SU-DHL-6 (cell line): ENCODE measurements at regions not wholly inside any gene's neighbourhood (a gene's known extent, or its start where the extent isn't known, plus 50 kb on each side); places are given as distances from the start of the nearest gene placed in this dataset.
"Not testable (repeated sequence)": the region's sequence is repeated elsewhere in the genome, so short reads cannot be mapped to it uniquely, and the experiment has no call there.

Source experiments
- H2AFZ ChIP-seq: fragments of 200-600 bp; sonication (generic); 2 replicates; pipeline ENCODE4 v1.6.1; 2014; ENCODE audit warnings: low read depth, mild to moderate bottlenecking, moderate library complexity, mixed read lengths, antibody characterized with exemption, low read length; ENCODE audit not compliant: severe bottlenecking
- H3F3A ChIP-seq: fragments of 200-600 bp; shearing (Covaris generic); 2 replicates; pipeline ENCODE4 v1.6.0; 2016; ENCODE audit warnings: antibody characterized with exemption, mild to moderate bottlenecking; ENCODE audit not compliant: insufficient read depth
- H3K27ac ChIP-seq: fragments of 200-600 bp; sonication (generic); 2 replicates; pipeline ENCODE4 v1.5.1; 2016; ENCODE audit warnings: low read depth, mild to moderate bottlenecking, low read length, moderate library complexity, mixed read lengths
- H3K27me3 ChIP-seq: fragments of 200-600 bp; sonication (generic), shearing (Covaris generic); 2 replicates; pipeline ENCODE4 v1.6.0; 2014; ENCODE audit warnings: mild to moderate bottlenecking, low read length
- H3K36me3 ChIP-seq: fragments of 200-600 bp; sonication (generic); 2 replicates; pipeline ENCODE4 v1.6.1; 2014; ENCODE audit warnings: mild to moderate bottlenecking, low read length, mixed read lengths
- H3K4me2 ChIP-seq: fragments of 300-600, 200-600 bp; shearing (Covaris generic), sonication (generic); 2 replicates; pipeline ENCODE4 v1.6.0; 2014; ENCODE audit warnings: low read length, low read depth, mild to moderate bottlenecking; ENCODE audit not compliant: poor library complexity, severe bottlenecking
- H3K4me3 ChIP-seq: fragments of 200-600 bp; sonication (generic); 2 replicates; pipeline ENCODE4 v1.5.1; 2014; ENCODE audit warnings: antibody characterized with exemption, low read length, mild to moderate bottlenecking, mixed read lengths; ENCODE audit not compliant: insufficient read depth, poor library complexity, severe bottlenecking
- H3K79me2 ChIP-seq: fragments of 200-600 bp; sonication (generic); 2 replicates; pipeline ENCODE4 v1.6.1; 2014; ENCODE audit warnings: mild to moderate bottlenecking, low read length, moderate library complexity; ENCODE audit not compliant: insufficient read depth
- H3K9ac ChIP-seq: fragments of 200-600 bp; sonication (generic); 2 replicates; pipeline ENCODE4 v1.7.0; 2014; ENCODE audit warnings: mild to moderate bottlenecking, low read length
- H3K9me2 ChIP-seq: fragments of 200-600 bp; sonication (generic); replicated peaks from 2 replicates; pipeline ENCODE4 v1.6.1; 2014; ENCODE audit warnings: low read length; ENCODE audit not compliant: insufficient read depth
- H3K9me3 ChIP-seq: fragments of 200-600 bp; sonication (generic); 2 replicates; pipeline ENCODE4 v1.6.1; 2014; ENCODE audit warnings: low read length, mixed read lengths; ENCODE audit not compliant: insufficient read depth
- H4K20me1 ChIP-seq: fragments of 200-600 bp; sonication (generic); 2 replicates; pipeline ENCODE4 v1.6.1; 2014; ENCODE audit warnings: low read depth, mild to moderate bottlenecking, antibody characterized with exemption, low read length, moderate library complexity, mixed read lengths
- CTCF ChIP-seq: fragments of 200-600 bp; sonication (generic); IDR thresholded peaks from one replicate; pipeline ENCODE4 v1.5.1; 2017; ENCODE audit warnings: antibody characterized with exemption, mild to moderate bottlenecking, low read length, moderate library complexity; ENCODE audit not compliant: insufficient read depth, poor library complexity, severe bottlenecking
- EZH2phosphoT487 ChIP-seq: fragments of 200-600 bp; sonication (generic), shearing (Covaris generic); conservative IDR thresholded peaks from 2 replicates; pipeline ENCODE4 v1.6.1; 2018; ENCODE audit warnings: mild to moderate bottlenecking, antibody characterized with exemption, low read length, moderate library complexity, mixed read lengths

DNA sequence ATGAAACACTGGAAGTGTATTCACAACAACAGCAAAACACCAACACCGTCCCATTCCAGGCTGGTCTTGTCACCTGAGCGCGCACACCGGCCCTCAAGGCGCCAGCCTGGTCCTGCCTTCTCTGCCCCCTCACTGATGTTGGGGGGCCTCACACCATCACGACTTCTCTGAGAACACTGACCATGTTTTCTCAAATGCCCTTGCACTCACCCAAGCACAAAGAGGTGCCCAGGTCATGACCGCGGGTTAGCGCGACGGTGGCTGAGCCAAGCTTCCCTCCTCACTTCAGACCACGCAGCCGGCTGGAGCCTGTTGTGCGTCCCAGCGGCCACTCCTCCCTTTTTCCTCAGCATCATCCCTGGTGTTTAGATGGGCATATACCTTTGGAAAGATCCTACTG lies 101.3 kb upstream of the SALL3 start:
- H3K9ac ChIP-seq: no peak overlapping the region
- no peak overlapping the region for H3K27ac ChIP-seq
- H2AFZ ChIP-seq: no peak overlapping the region
- no peaks in the 10 kb centered on the region for H3K9me2 ChIP-seq
- no peaks in the 10 kb centered on the region for H3K27me3 ChIP-seq
- TF ChIP-seq EZH2phosphoT487 (no peak), CTCF (no peak)
- H3K36me3 ChIP-seq: no peaks in the 10 kb centered on the region
- H4K20me1 ChIP-seq: no peaks in the 10 kb centered on the region
- no peaks in the 10 kb centered on the region for H3F3A ChIP-seq
- H3K79me2 ChIP-seq: no peaks in the 10 kb centered on the region
- H3K4me3 ChIP-seq: no peak overlapping the region
- H3K9me3 ChIP-seq: no peaks in the 10 kb centered on the region
- H3K4me2 ChIP-seq: no peak overlapping the region

GRCh38 chr18:78879072-78879883 lies 100.3 kb upstream of the SALL3 start:
- not testable (repeated sequence) for H2AFZ ChIP-seq, H3F3A ChIP-seq, H3K4me2 ChIP-seq, H3K27me3 ChIP-seq, H4K20me1 ChIP-seq, H3K9ac ChIP-seq, H3K4me3 ChIP-seq, H3K79me2 ChIP-seq, H3K9me2 ChIP-seq, H3K9me3 ChIP-seq, H3K27ac ChIP-seq, H3K36me3 ChIP-seq

- Histone ChIP-seq H3F3A (no peaks in the 10 kb centered on the region), H3K9me3 (no peaks in the 10 kb centered on the region), H2AFZ (no peak overlapping the region), H3K4me2 (no peak overlapping the region), H3K4me3 (no peak overlapping the region), H3K79me2 (no peaks in the 10 kb centered on the region), H3K36me3 (no peaks in the 10 kb centered on the region), H4K20me1 (no peaks in the 10 kb centered on the region), H3K27ac (no peak overlapping the region), H3K9me2 (no peaks in the 10 kb centered on the region), H3K9ac (no peak overlapping the region), H3K27me3 (no peaks in the 10 kb centered on the region)
- TF ChIP-seq EZH2phosphoT487 (no peak), CTCF (no peak)
Measured at GRCh38 chr18:78882585-78882984, 97.0 kb upstream of the SALL3 start.

GRCh38 chr18:78883501-78883900 lies 96.1 kb upstream of the SALL3 start:
- Histone ChIP-seq H3K4me2 (no peak overlapping the region), H3K27ac (no peak overlapping the region), H3K36me3 (no peaks in the 10 kb centered on the region), H3K9me2 (no peaks in the 10 kb centered on the region), H2AFZ (no peak overlapping the region), H3K27me3 (no peaks in the 10 kb centered on the region), H4K20me1 (no peaks in the 10 kb centered on the region), H3K4me3 (no peak overlapping the region), H3K79me2 (no peaks in the 10 kb centered on the region), H3F3A (no peaks in the 10 kb centered on the region), H3K9me3 (no peaks in the 10 kb centered on the region), H3K9ac (no peak overlapping the region)
- TF ChIP-seq EZH2phosphoT487: no peak
- TF ChIP-seq CTCF: no peak
